GM06990 (cell line): ENCODE measurements at regions not wholly inside any gene's neighbourhood (a gene's known extent, or its start where the extent isn't known, plus 50 kb on each side); places are given as distances from the start of the nearest gene placed in this dataset.

Experiments used
- DNase-seq: peaks from one replicate; pipeline ENCODE4 v3.0.0-alpha.2; 2011; ENCODE audit not compliant: insufficient read length; ENCODE audit errors: extremely low read depth
- H3K27me3 ChIP-seq: replicated peaks from 2 replicates; pipeline ENCODE4 v1.6.0; 2011; ENCODE audit warnings: low read length; ENCODE audit not compliant: control insufficient read depth, insufficient read depth
- H3K36me3 ChIP-seq: 2 replicates; pipeline ENCODE4 v1.5.1; 2011; ENCODE audit warnings: low read length; ENCODE audit not compliant: control insufficient read depth, insufficient read depth
- H3K4me3 ChIP-seq: replicated peaks from 2 replicates; pipeline ENCODE4 v1.5.1; 2011; ENCODE audit warnings: low read depth, mild to moderate bottlenecking, control low read depth, low read length
- CTCF ChIP-seq: IDR thresholded peaks from 2 replicates; pipeline ENCODE4 v1.5.1; 2011; ENCODE audit warnings: low read length, control low read depth, mild to moderate bottlenecking, inconsistent platforms; ENCODE audit not compliant: insufficient read depth, poor library complexity, severe bottlenecking

- no peak overlapping the region for H3K4me3 ChIP-seq
- TF ChIP-seq CTCF, result no peak
- H3K36me3 ChIP-seq, result no peaks in the 10 kb centered on the region
- DNase-seq, result no peak
- H3K27me3 ChIP-seq, result no peaks in the 10 kb centered on the region
These were observed 51.4 kb downstream of the MARCHF4 start for GRCh38 chr2:216320852-216321251.

GRCh38 chr2:216319771-216320170 is 52.5 kb downstream of the MARCHF4 start:
- no peak for DNase-seq
- TF ChIP-seq CTCF, result no peak
- no peak overlapping the region for H3K4me3 ChIP-seq

GRCh38 chr2:216318521-216318874 is 53.8 kb downstream of the MARCHF4 start:
- Histone ChIP-seq H3K36me3 (no peaks in the 10 kb centered on the region), H3K27me3 (no peaks in the 10 kb centered on the region), H3K4me3 (no peak overlapping the region)
- TF ChIP-seq CTCF, result no peak
- no peak for DNase-seq

More at GRCh38 chr2:216319771-216320170, 52.5 kb downstream of the MARCHF4 start:
- no peaks in the 10 kb centered on the region for H3K27me3 ChIP-seq
- no peaks in the 10 kb centered on the region for H3K36me3 ChIP-seq

- no peaks in the 10 kb centered on the region for H3K27me3 ChIP-seq
- H3K4me3 ChIP-seq, result no peak overlapping the region
- no peaks in the 10 kb centered on the region for H3K36me3 ChIP-seq
- no peak for TF ChIP-seq CTCF
- DNase-seq, result no peak
These were observed 54.3 kb downstream of the MARCHF4 start for GRCh38 chr2:216317831-216318520.

GRCh38 chr2:216316743-216317142 is 55.5 kb downstream of the MARCHF4 start:
- Histone ChIP-seq H3K4me3 (no peak overlapping the region), H3K27me3 (no peaks in the 10 kb centered on the region), H3K36me3 (no peaks in the 10 kb centered on the region)
- no peak for DNase-seq
- no peak for TF ChIP-seq CTCF

GRCh38 chr2:216315802-216316603 is 56.3 kb downstream of the MARCHF4 start:
- no peaks in the 10 kb centered on the region for H3K36me3 ChIP-seq
- H3K27me3 ChIP-seq, result no peaks in the 10 kb centered on the region
- H3K4me3 ChIP-seq, result no peak overlapping the region
- DNase-seq, result no peak
- no peak for TF ChIP-seq CTCF
